MCF 10A (cell line): ENCODE measurements at regions not wholly inside any gene's neighbourhood (a gene's known extent, or its start where the extent isn't known, plus 50 kb on each side); places are given as distances from the start of the nearest gene placed in this dataset.

Experiments
- BruUV-seq: library from RNA; stranded (reverse); fragments of 400-500 nt; replicated peaks from 2 replicates; lab custom pipeline; 2021; lab: Mats Ljungman, UMichigan
- CTCF ChIA-PET: fragments of 300-600 bp; sonication (Branson Sonifier 250); formaldehyde crosslinking; extraction: SDS; loops from one replicate; lab custom pipeline; 2021; ENCODE audit warnings: antibody characterized with exemption, inconsistent platforms; lab: Yijun Ruan, JAX
- POLR2A ChIA-PET: fragments of 300-600, 350-650 bp; sonication (Branson Sonifier 250); formaldehyde crosslinking; extraction: SDS; loops from one replicate; lab custom pipeline; 2020; ENCODE audit warnings: antibody characterized with exemption, inconsistent platforms; lab: Yijun Ruan, JAX
- DNase-seq: peaks from one replicate; pipeline ENCODE4 v3.0.0-alpha.2; 2018; ENCODE audit not compliant: unreplicated experiment
- H3K27ac Mint-ChIP-seq: one replicate; pipeline ENCODE4 v1.8.0; 2022; ENCODE audit warnings: mild to moderate bottlenecking, low read depth, mixed read lengths; ENCODE audit not compliant: unreplicated experiment
- H3K27me3 Mint-ChIP-seq: one replicate; pipeline ENCODE4 v1.8.0; 2022; ENCODE audit warnings: mixed read lengths; ENCODE audit not compliant: insufficient read depth, unreplicated experiment
- H3K36me3 Mint-ChIP-seq: one replicate; pipeline ENCODE4 v1.8.0; 2022; ENCODE audit warnings: mild to moderate bottlenecking, moderate library complexity, mixed read lengths; ENCODE audit not compliant: insufficient read depth, unreplicated experiment
- H3K4me1 Mint-ChIP-seq: one replicate; pipeline ENCODE4 v1.8.0; 2022; ENCODE audit warnings: mixed read lengths; ENCODE audit not compliant: insufficient read depth, unreplicated experiment
- H3K4me3 Mint-ChIP-seq: one replicate; pipeline ENCODE4 v1.8.0; 2022; ENCODE audit warnings: mild to moderate bottlenecking, moderate library complexity, mixed read lengths; ENCODE audit not compliant: unreplicated experiment
- H3K9me3 Mint-ChIP-seq: one replicate; pipeline ENCODE4 v1.8.0; 2022; ENCODE audit warnings: mixed read lengths; ENCODE audit not compliant: unreplicated experiment
- CTCF ChIP-seq: fragments of 200-600 bp; IDR thresholded peaks from one replicate; pipeline ENCODE4 v1.8.0; 2022; ENCODE audit warnings: antibody characterized with exemption, mild to moderate bottlenecking; ENCODE audit not compliant: unreplicated experiment
- intact Hi-C: fragments of 100-400 bp; cut with micrococcal nuclease; formaldehyde crosslinking; loops from 2 replicates; pipeline ENCODE4 v1.14.1; 2022

- Mint-ChIP-seq H3K36me3 (no peaks in the 10 kb centered on the region), H3K4me3 (no peak overlapping the region), H3K4me1 (no peaks in the 10 kb centered on the region), H3K27me3 (no peaks in the 10 kb centered on the region), H3K27ac (no peak overlapping the region), H3K9me3 (no peaks in the 10 kb centered on the region)
- CTCF ChIA-PET, result interaction anchor here (1.3 kb wide), 1 partner anchor 35 kb away, joined by 3 read pairs; no protein-coding TSS in a partner anchor
- BruUV-seq, result no TSS peak
- TF ChIP-seq CTCF, result no peak
- intact Hi-C loops, result no loop called here
- POLR2A ChIA-PET, result no interaction called here
- DNase-seq, result no peak
Observed at GRCh38 chr2:83786140-83786539, 672.9 kb downstream of the SUCLG1 start.

GRCh38 chr2:83784947-83785346 is 674.1 kb downstream of the SUCLG1 start:
- H3K36me3 Mint-ChIP-seq, result no peaks in the 10 kb centered on the region
- no peak overlapping the region for H3K4me3 Mint-ChIP-seq
- no peak for TF ChIP-seq CTCF
- ChIA-PET CTCF (interaction anchor here (1.6 kb wide), 1 partner anchor 293 kb away, joined by 4 read pairs; no protein-coding TSS in a partner anchor), POLR2A (interaction anchor here (0.7 kb wide), 1 partner anchor 416 kb away, joined by 3 read pairs; no protein-coding TSS in a partner anchor)
- H3K9me3 Mint-ChIP-seq, result no peaks in the 10 kb centered on the region
- no peak for DNase-seq
- no peaks in the 10 kb centered on the region for H3K27me3 Mint-ChIP-seq
- H3K27ac Mint-ChIP-seq, result no peak overlapping the region
- intact Hi-C loops, result loop anchor here (5.0 kb wide), 1 partner anchor 517 kb away; no protein-coding TSS in a partner anchor
- no TSS peak for BruUV-seq
- H3K4me1 Mint-ChIP-seq, result no peaks in the 10 kb centered on the region

GRCh38 chr2:83784315-83784714 is 674.8 kb downstream of the SUCLG1 start:
- no peak for TF ChIP-seq CTCF
- no peak overlapping the region for H3K27ac Mint-ChIP-seq
- H3K4me3 Mint-ChIP-seq, result no peak overlapping the region
- H3K27me3 Mint-ChIP-seq, result no peaks in the 10 kb centered on the region
- CTCF ChIA-PET, result interaction anchor here (0.7 to 1.6 kb wide), 3 partner anchors 294 to 587 kb away, joined by 3 to 5 read pairs (median 4); no protein-coding TSS in a partner anchor
- no peaks in the 10 kb centered on the region for H3K4me1 Mint-ChIP-seq
- H3K36me3 Mint-ChIP-seq, result no peaks in the 10 kb centered on the region
- intact Hi-C loops, result loop anchor here (5.0 kb wide), 1 partner anchor 518 kb away; no protein-coding TSS in a partner anchor
- no TSS peak for BruUV-seq
- H3K9me3 Mint-ChIP-seq, result no peaks in the 10 kb centered on the region
- POLR2A ChIA-PET, result no interaction called here
- DNase-seq, result no peak

GRCh38 chr2:83782122-83782521 is 677.0 kb downstream of the SUCLG1 start:
- Mint-ChIP-seq H3K36me3 (no peaks in the 10 kb centered on the region), H3K4me1 (no peaks in the 10 kb centered on the region), H3K9me3 (no peaks in the 10 kb centered on the region), H3K27me3 (no peaks in the 10 kb centered on the region), H3K27ac (peak overlapping the region; percentile 6), H3K4me3 (no peak overlapping the region)
- no peak for TF ChIP-seq CTCF
- ChIA-PET CTCF (interaction anchor here (0.6 to 3.6 kb wide), 10 partner anchors 28 to 687 kb away, joined by 3 to 17 read pairs (median 3); no protein-coding TSS in a partner anchor), POLR2A (interaction anchor here (1.1 kb wide), 1 partner anchor 148 kb away, joined by 3 read pairs; no protein-coding TSS in a partner anchor)
- peak; percentile 13 for DNase-seq
- intact Hi-C loops, result loop anchor here (1.0 to 5.0 kb wide), 2 partner anchors 295 to 520 kb away; no protein-coding TSS in a partner anchor
- no TSS peak for BruUV-seq
